Panc1 (cell line): ENCODE measurements at regions not wholly inside any gene's neighbourhood (a gene's known extent, or its start where the extent isn't known, plus 50 kb on each side); places are given as distances from the start of the nearest gene placed in this dataset.

Source experiments
- ATAC-seq: fragments of 200-7000 bp; cut with Tn5 transposase; 2 replicates; pipeline ENCODE4 v1.9.1; 2020; ENCODE audit warnings: mild to moderate bottlenecking, moderate library complexity
- BruUV-seq: library from RNA; stranded (reverse); fragments of 400-500 nt; replicated peaks from 2 replicates; lab custom pipeline; 2021; lab: Mats Ljungman, UMichigan
- CTCF ChIA-PET: fragments of 300-600 bp; sonication (Branson Sonifier 250); formaldehyde crosslinking; loops from one replicate; lab custom pipeline; 2022; ENCODE audit warnings: antibody characterized with exemption; lab: Charles Lee
- POLR2A ChIA-PET: fragments of 300-600 bp; sonication (Branson Sonifier 250); formaldehyde crosslinking; loops from one replicate; lab custom pipeline; 2022; ENCODE audit warnings: antibody characterized with exemption; lab: Charles Lee
- DNase-seq: peaks from one replicate; pipeline ENCODE4 v3.0.0-alpha.2; 2010; ENCODE audit warnings: low read depth, low spot score
- H3K27ac ChIP-seq: 2 replicates; pipeline ENCODE4 v1.5.1; 2011; ENCODE audit warnings: mild to moderate bottlenecking, low read length, inconsistent platforms
- H3K27me3 ChIP-seq: fragments of 200-500 bp; sonication (Bioruptor generic); 2 replicates; pipeline ENCODE4 v1.6.0; 2014; ENCODE audit warnings: low read length, inconsistent platforms; ENCODE audit not compliant: control insufficient read depth, insufficient read depth
- H3K36me3 ChIP-seq: fragments of 200-500 bp; sonication (Bioruptor generic); 2 replicates; pipeline ENCODE4 v1.5.1; 2014; ENCODE audit warnings: inconsistent platforms, mild to moderate bottlenecking, low read length, moderate library complexity; ENCODE audit not compliant: control insufficient read depth, insufficient read depth
- H3K4me1 ChIP-seq: 2 replicates; pipeline ENCODE4 v1.5.1; 2011; ENCODE audit warnings: inconsistent platforms, mild to moderate bottlenecking, low read length, moderate library complexity; ENCODE audit not compliant: control insufficient read depth, insufficient read depth
- H3K4me3 ChIP-seq, 2 experiments: 2 replicates each; pipeline ENCODE4 v1.5.1; 2011 to 2012; ENCODE audit warnings: low read depth in 2 of 2, low read length in 2 of 2, mild to moderate bottlenecking in 2 of 2, inconsistent platforms in 1 of 2, moderate library complexity in 1 of 2
- H3K9me3 ChIP-seq: fragments of 200-500 bp; sonication (Bioruptor generic); 2 replicates; pipeline ENCODE4 v1.5.1; 2014; ENCODE audit warnings: low read depth, mild to moderate bottlenecking, inconsistent platforms, low read length, moderate library complexity; ENCODE audit not compliant: control insufficient read depth, insufficient read depth
- CTCF ChIP-seq: fragments of 450-650 bp; IDR thresholded peaks from 2 replicates; pipeline ENCODE4 v1.5.1; 2017; ENCODE audit warnings: mild to moderate bottlenecking
- POLR2AphosphoS5 ChIP-seq: IDR thresholded peaks from 2 replicates; pipeline ENCODE4 v1.6.1; 2012; ENCODE audit warnings: mild to moderate bottlenecking, low read depth, low read length, moderate library complexity
- REST ChIP-seq, 2 experiments: IDR thresholded peaks; 2 replicates each; pipeline ENCODE4 v1.6.1; 2011 to 2012; ENCODE audit warnings: low read depth in 2 of 2, control low read depth in 1 of 2, low read length in 1 of 2, mild to moderate bottlenecking in 1 of 2, moderate library complexity in 1 of 2; ENCODE audit not compliant: insufficient read depth in 1 of 2
- SIN3A ChIP-seq: IDR thresholded peaks from 2 replicates; pipeline ENCODE4 v1.6.1; 2012; ENCODE audit warnings: low read depth, mild to moderate bottlenecking, low read length, moderate library complexity, borderline replicate concordance; ENCODE audit not compliant: insufficient read depth
- TCF7L2 ChIP-seq: IDR thresholded peaks from 2 replicates; pipeline ENCODE4 v1.6.1; 2011; ENCODE audit warnings: mild to moderate bottlenecking, low read depth, low read length, inconsistent platforms
- in situ Hi-C: cut with HindIII; loops from 2 replicates; pipeline ENCODE4 v1.10.0; 2016; ENCODE audit warnings: low sequenced_read_pairs, low pct_unique_long_range_greater_than_20kb
- intact Hi-C: fragments of 100-400 bp; cut with micrococcal nuclease; formaldehyde crosslinking; loops from one replicate; pipeline ENCODE4 v1.10.0; 2022; ENCODE audit not compliant: unreplicated experiment

- no peak for TF ChIP-seq POLR2AphosphoS5
- TF ChIP-seq SIN3A = no peak
- TF ChIP-seq TCF7L2 = no peak
- TF ChIP-seq CTCF = no peak
- TF ChIP-seq REST (IDR thresholded peaks at IDR 0.05; ENCODE audit: insufficient read depth in 1 of 2, low read depth in 2 of 2, low read length in 1 of 2) = no peak
- Histone ChIP-seq H3K4me1 (no peaks in the 10 kb centered on the region), H3K27ac (no peak overlapping the region), H3K27me3 (no peaks in the 10 kb centered on the region; the same call in 1 of the 2 replicates), H3K36me3 (no peaks in the 10 kb centered on the region), H3K4me3 (no peak overlapping the region), H3K9me3 (peaks cover 6% of the 10 kb centered on the region; the same call in 1 of the 2 replicates)
- in situ Hi-C loops = no loop called here
- no peak for DNase-seq
- BruUV-seq = no TSS peak
- intact Hi-C loops = no loop called here
- CTCF ChIA-PET = no interaction called here
- no peak for ATAC-seq
- POLR2A ChIA-PET = no interaction called here
Observed at GRCh38 chr15:91356083-91356482, 256.0 kb downstream of the SV2B start.

- POLR2A ChIA-PET = no interaction called here
- Histone ChIP-seq H3K27ac (no peak overlapping the region), H3K4me3 (no peak overlapping the region), H3K4me1 (no peaks in the 10 kb centered on the region), H3K9me3 (peaks cover 9% of the 10 kb centered on the region; the same call in 1 of the 2 replicates), H3K27me3 (no peaks in the 10 kb centered on the region; the same call in 1 of the 2 replicates), H3K36me3 (no peaks in the 10 kb centered on the region)
- CTCF ChIA-PET = no interaction called here
- DNase-seq (no peak), ATAC-seq (no peak)
- intact Hi-C loops (no loop called here), in situ Hi-C loops (no loop called here)
- no peak for TF ChIP-seq SIN3A
- TF ChIP-seq POLR2AphosphoS5 = no peak
- BruUV-seq = no TSS peak
Observed at GRCh38 chr15:91357011-91357410, 257.0 kb downstream of the SV2B start.

- H3K36me3 ChIP-seq = no peaks in the 10 kb centered on the region
- H3K4me3 ChIP-seq = no peak overlapping the region
- DNase-seq (no peak), ATAC-seq (no peak)
- in situ Hi-C loops (no loop called here), intact Hi-C loops (no loop called here)
- CTCF ChIA-PET = no interaction called here
- no peak for TF ChIP-seq POLR2AphosphoS5
- no peak for TF ChIP-seq SIN3A
- no peak for TF ChIP-seq REST (IDR thresholded peaks at IDR 0.05; ENCODE audit: insufficient read depth in 1 of 2, low read depth in 2 of 2, low read length in 1 of 2)
- no peak for TF ChIP-seq CTCF
- TF ChIP-seq TCF7L2 = no peak
- H3K27ac ChIP-seq = no peak overlapping the region
- no peaks in the 10 kb centered on the region for H3K4me1 ChIP-seq
- no TSS peak for BruUV-seq
- peaks cover 9% of the 10 kb centered on the region; the same call in 1 of the 2 replicates for H3K9me3 ChIP-seq
- H3K27me3 ChIP-seq = no peaks in the 10 kb centered on the region; the same call in 1 of the 2 replicates
- POLR2A ChIA-PET = no interaction called here
Observed at GRCh38 chr15:91357486-91357885, 257.4 kb downstream of the SV2B start.
